ENCODE measurements at regions not wholly inside any gene's neighbourhood (a gene's known extent, or its start where the extent isn't known, plus 50 kb on each side); places are given as distances from the start of the nearest gene placed in this dataset.

DNA sequence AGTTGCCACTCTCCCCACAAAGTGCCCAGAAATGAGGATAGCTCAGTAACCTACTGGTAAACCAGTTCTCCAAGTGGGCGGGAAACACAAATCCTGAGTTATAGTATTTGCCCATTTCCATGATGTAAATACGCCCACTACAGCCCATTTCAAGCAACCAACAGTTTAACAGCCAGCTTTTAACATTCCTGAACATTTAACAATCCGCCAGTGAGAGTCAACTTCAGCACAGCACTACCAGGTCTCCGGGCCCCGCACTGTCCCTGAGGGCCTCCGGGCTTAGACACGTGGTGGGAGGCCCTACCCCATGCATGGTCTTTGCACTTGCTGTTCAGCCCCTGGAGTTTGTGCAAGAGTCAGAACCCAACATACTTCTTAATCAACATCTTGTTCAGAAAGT lies 132.0 kb upstream of the CTTNBP2NL start:
- no peak overlapping the region for H3K4me3 ChIP-seq (ENCODE audit: insufficient read depth, low read length, poor library complexity, severe bottlenecking)
- H3K79me2 ChIP-seq (ENCODE audit: insufficient read depth, low read length) = no peaks in the 10 kb centered on the region
- no peak overlapping the region for H3K27ac ChIP-seq (ENCODE audit: low read depth, low read length)
- H3K9me3 ChIP-seq (ENCODE audit: insufficient read depth, low read length) = no peaks in the 10 kb centered on the region
- no peaks in the 10 kb centered on the region for H4K20me1 ChIP-seq (ENCODE audit: low read depth, low read length)
- no peaks in the 10 kb centered on the region for H3K27me3 ChIP-seq (ENCODE audit: low read length)
- H3K36me3 ChIP-seq (ENCODE audit: low read length) = no peaks in the 10 kb centered on the region
- no peaks in the 10 kb centered on the region for H3F3A ChIP-seq (ENCODE audit: insufficient read depth)
- TF ChIP-seq CTCF (IDR thresholded peaks at IDR 0.05; ENCODE audit: insufficient read depth, low read length, poor library complexity, severe bottlenecking) (no peak), EZH2phosphoT487 (conservative IDR thresholded peaks at IDR 0.05; ENCODE audit: low read length) (no peak)
- no peaks in the 10 kb centered on the region for H3K9me2 ChIP-seq (replicated peaks; ENCODE audit: insufficient read depth, low read length)
- H3K9ac ChIP-seq (ENCODE audit: low read length) = no peak overlapping the region
- H2AFZ ChIP-seq (ENCODE audit: low read depth, low read length, severe bottlenecking) = no peak overlapping the region
- no peak overlapping the region for H3K4me2 ChIP-seq (ENCODE audit: low read depth, low read length, poor library complexity, severe bottlenecking)

DNA sequence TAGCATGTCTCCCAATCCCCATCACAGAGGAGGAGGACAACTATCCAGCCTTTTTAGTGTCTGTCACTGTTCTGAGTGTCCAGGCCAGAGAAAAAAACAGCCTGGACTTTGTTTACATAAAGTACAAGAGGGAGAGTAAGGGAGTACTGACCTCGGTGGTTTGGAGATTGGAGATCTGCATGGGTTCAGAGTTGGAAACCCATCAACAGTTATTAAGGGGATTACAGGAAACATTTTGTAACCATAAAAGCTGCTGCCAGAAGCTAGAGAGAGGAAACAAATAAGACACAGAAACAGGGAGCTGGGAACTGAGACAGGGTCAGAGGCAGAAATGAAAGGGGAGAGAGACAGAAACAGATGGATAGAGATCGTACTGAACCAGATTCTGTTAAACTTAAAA lies 131.5 kb upstream of the CTTNBP2NL start:
- Histone ChIP-seq H3K27ac (ENCODE audit: low read depth, low read length) (no peak overlapping the region), H3K4me3 (ENCODE audit: insufficient read depth, low read length, poor library complexity, severe bottlenecking) (no peak overlapping the region), H3K9me3 (ENCODE audit: insufficient read depth, low read length) (no peaks in the 10 kb centered on the region), H3K79me2 (ENCODE audit: insufficient read depth, low read length) (no peaks in the 10 kb centered on the region), H3F3A (ENCODE audit: insufficient read depth) (no peaks in the 10 kb centered on the region), H3K4me2 (ENCODE audit: low read depth, low read length, poor library complexity, severe bottlenecking) (no peak overlapping the region), H3K27me3 (ENCODE audit: low read length) (no peaks in the 10 kb centered on the region), H3K36me3 (ENCODE audit: low read length) (no peaks in the 10 kb centered on the region), H2AFZ (ENCODE audit: low read depth, low read length, severe bottlenecking) (no peak overlapping the region), H3K9ac (ENCODE audit: low read length) (no peak overlapping the region), H3K9me2 (replicated peaks; ENCODE audit: insufficient read depth, low read length) (no peaks in the 10 kb centered on the region), H4K20me1 (ENCODE audit: low read depth, low read length) (no peaks in the 10 kb centered on the region)
- TF ChIP-seq CTCF (IDR thresholded peaks at IDR 0.05; ENCODE audit: insufficient read depth, low read length, poor library complexity, severe bottlenecking) (no peak), EZH2phosphoT487 (conservative IDR thresholded peaks at IDR 0.05; ENCODE audit: low read length) (no peak)

DNA sequence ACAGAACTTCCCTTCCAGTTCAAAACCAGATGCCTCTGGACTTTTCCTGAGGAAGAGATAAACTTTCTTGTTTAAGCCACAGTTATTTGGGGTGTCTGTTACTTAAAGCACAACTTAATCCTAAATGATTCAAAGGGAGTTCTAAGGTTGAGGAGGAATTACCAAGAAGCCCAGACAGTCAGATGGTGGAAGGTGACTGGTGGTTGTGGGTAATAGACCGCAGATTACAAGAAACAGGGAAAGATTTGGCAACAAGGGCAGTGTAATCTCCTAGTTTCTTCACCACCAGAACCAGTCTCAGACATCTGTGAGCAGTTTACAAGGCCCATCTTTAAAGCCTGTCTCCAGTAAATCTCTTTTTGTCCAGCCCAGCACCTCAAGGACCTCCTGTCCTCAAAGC lies 130.1 kb upstream of the CTTNBP2NL start:
- no peak for TF ChIP-seq EZH2phosphoT487 (conservative IDR thresholded peaks at IDR 0.05; ENCODE audit: low read length)
- no peak for TF ChIP-seq CTCF (IDR thresholded peaks at IDR 0.05; ENCODE audit: insufficient read depth, low read length, poor library complexity, severe bottlenecking)
- no peaks in the 10 kb centered on the region for H3F3A ChIP-seq (ENCODE audit: insufficient read depth)
- no peaks in the 10 kb centered on the region for H3K79me2 ChIP-seq (ENCODE audit: insufficient read depth, low read length)
- H2AFZ ChIP-seq (ENCODE audit: low read depth, low read length, severe bottlenecking) = no peak overlapping the region
- H3K36me3 ChIP-seq (ENCODE audit: low read length) = no peaks in the 10 kb centered on the region
- no peak overlapping the region for H3K4me3 ChIP-seq (ENCODE audit: insufficient read depth, low read length, poor library complexity, severe bottlenecking)
- no peak overlapping the region for H3K4me2 ChIP-seq (ENCODE audit: low read depth, low read length, poor library complexity, severe bottlenecking)
- H3K9me3 ChIP-seq (ENCODE audit: insufficient read depth, low read length) = no peaks in the 10 kb centered on the region
- no peaks in the 10 kb centered on the region for H3K27me3 ChIP-seq (ENCODE audit: low read length)
- no peaks in the 10 kb centered on the region for H3K9me2 ChIP-seq (replicated peaks; ENCODE audit: insufficient read depth, low read length)
- no peaks in the 10 kb centered on the region for H4K20me1 ChIP-seq (ENCODE audit: low read depth, low read length)
- no peak overlapping the region for H3K27ac ChIP-seq (ENCODE audit: low read depth, low read length)
- H3K9ac ChIP-seq (ENCODE audit: low read length) = no peak overlapping the region

DNA sequence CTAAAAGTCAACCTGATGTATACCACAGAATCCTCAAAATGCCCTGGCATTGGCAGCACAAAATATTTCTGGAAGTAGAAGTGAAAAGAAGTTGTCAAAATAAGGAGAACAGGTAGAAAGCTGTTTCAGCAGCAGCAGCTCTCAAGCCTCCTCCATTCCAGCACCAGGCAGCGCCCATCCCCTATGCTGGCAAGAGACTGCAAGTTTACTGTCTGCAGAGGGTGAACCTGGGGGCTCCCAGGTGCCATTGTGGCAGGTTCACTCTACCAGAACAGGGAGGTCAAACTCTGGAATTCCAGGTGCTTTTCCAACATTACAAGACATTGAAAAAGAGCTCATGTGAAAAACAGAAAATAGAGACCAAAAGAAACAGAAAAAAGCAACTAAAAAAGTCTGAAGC lies 128.8 kb upstream of the CTTNBP2NL start:
- H3F3A ChIP-seq (ENCODE audit: insufficient read depth) = no peaks in the 10 kb centered on the region
- no peak for TF ChIP-seq CTCF (IDR thresholded peaks at IDR 0.05; ENCODE audit: insufficient read depth, low read length, poor library complexity, severe bottlenecking)
- no peak for TF ChIP-seq EZH2phosphoT487 (conservative IDR thresholded peaks at IDR 0.05; ENCODE audit: low read length)
- no peaks in the 10 kb centered on the region for H4K20me1 ChIP-seq (ENCODE audit: low read depth, low read length)
- no peak overlapping the region for H3K9ac ChIP-seq (ENCODE audit: low read length)
- H3K4me2 ChIP-seq (ENCODE audit: low read depth, low read length, poor library complexity, severe bottlenecking) = no peak overlapping the region
- no peaks in the 10 kb centered on the region for H3K27me3 ChIP-seq (ENCODE audit: low read length)
- H3K4me3 ChIP-seq (ENCODE audit: insufficient read depth, low read length, poor library complexity, severe bottlenecking) = no peak overlapping the region
- H3K9me3 ChIP-seq (ENCODE audit: insufficient read depth, low read length) = no peaks in the 10 kb centered on the region
- H2AFZ ChIP-seq (ENCODE audit: low read depth, low read length, severe bottlenecking) = no peak overlapping the region
- no peaks in the 10 kb centered on the region for H3K9me2 ChIP-seq (replicated peaks; ENCODE audit: insufficient read depth, low read length)
- no peak overlapping the region for H3K27ac ChIP-seq (ENCODE audit: low read depth, low read length)
- no peaks in the 10 kb centered on the region for H3K79me2 ChIP-seq (ENCODE audit: insufficient read depth, low read length)
- H3K36me3 ChIP-seq (ENCODE audit: low read length) = no peaks in the 10 kb centered on the region
